Heart left ventricle (tissue), 16 donors: ENCODE measurements at regions not wholly inside any gene's neighbourhood (a gene's known extent, or its start where the extent isn't known, plus 50 kb on each side); places are given as distances from the start of the nearest gene placed in this dataset.

Experiments
- ATAC-seq, 4 donors: fragments of 200-7000 bp; cut with Tn5 transposase; one replicate each; pipeline ENCODE4 v1.9.1; 2020 to 2022; ENCODE audit warnings: moderate library complexity in 4 of 4, mild to moderate bottlenecking in 3 of 4, moderate number of reproducible peaks in 1 of 4
- DNase-seq, 5 donors: peaks; one replicate each; pipeline ENCODE4 v3.0.0-alpha.2; 2020
- H3K27ac ChIP-seq, 12 donors: fragments of 200-600 bp; sonication (generic) in 4 of 12; one replicate each; pipeline versions ENCODE4 v1.5.0 to v1.8.0; 2016 to 2022; ENCODE audit warnings: mild to moderate bottlenecking in 2 of 12
- H3K27me3 ChIP-seq, 9 donors: fragments of 200-600 bp; sonication (generic) in 2 of 9; one replicate each; pipeline versions ENCODE4 v1.5.1 to v1.8.0; 2016 to 2022; ENCODE audit warnings: mild to moderate bottlenecking in 3 of 9
- H3K36me3 ChIP-seq, 9 donors: fragments of 200-600 bp; sonication (generic) in 2 of 9; one replicate each; pipeline versions ENCODE4 v1.5.0 to v1.8.0; 2018 to 2022; ENCODE audit warnings: mild to moderate bottlenecking in 2 of 9
- H3K4me1 ChIP-seq, 12 donors: fragments of 200-600 bp; sonication (generic) in 4 of 12; one replicate each; pipeline versions ENCODE4 v1.5.0 to v1.8.0; 2016 to 2022; ENCODE audit warnings: mild to moderate bottlenecking in 3 of 12
- H3K4me3 ChIP-seq, 12 donors: fragments of 200-600 bp; sonication (generic) in 4 of 12; one replicate each; pipeline versions ENCODE4 v1.5.0 to v1.8.0; 2017 to 2022; ENCODE audit warnings: mild to moderate bottlenecking in 9 of 12, moderate library complexity in 4 of 12
- H3K9me3 ChIP-seq, 12 donors: fragments of 200-600 bp; sonication (generic) in 4 of 12; one replicate each; pipeline versions ENCODE4 v1.5.0 to v1.8.0; 2016 to 2022; ENCODE audit warnings: mild to moderate bottlenecking in 1 of 12
- POLR2A ChIP-seq, 2 donors: fragments of 450-650 bp; IDR thresholded peaks; one replicate each; pipeline ENCODE4 v1.6.1; 2017; ENCODE audit warnings: antibody characterized with exemption in 2 of 2, mild to moderate bottlenecking in 2 of 2, moderate library complexity in 2 of 2
- WGBS, 4 donors: extraction: QIAGEN DNeasy Blood & Tissue Kit in 2 of 4; methylation state at CpG; one replicate each; pipeline versions ENCODE4 v1.1.5 to v1.1.7; 2013 to 2018; 5-methylcytosine and 5-hydroxymethylcytosine counted together
- intact Hi-C, 10 donors: fragments of 100-400 bp; cut with DNase I; formaldehyde crosslinking; loops; one replicate each; pipeline versions ENCODE4 v1.11.1 to v1.14.2; 2022
- TF ChIP-seq, protein P1 (sequence below), 12 donors: fragments of 200-600 bp; sonication (generic) in 4 of 12; IDR thresholded peaks; one replicate each; pipeline versions ENCODE4 v1.5.0 to v1.8.0; 2018 to 2022; ENCODE audit warnings: antibody characterized with exemption in 12 of 12, mild to moderate bottlenecking in 5 of 12
- donor health status: ischemic (EF 13 %, LVEDD 7.1; RV severe dilation, severe dysfunction).
- donor health status: healthy with polysubstance abuse.
- donor health status: DM: no; HTN: yes; CAD: no.
- donor health status: DM: no; HTN: no; CAD: no.
- donor health status: ischemic (EF 25% LVEDD 6.9; RV normal size, moderate dysfunction).
- donor health status: ischemic (EF 25% LVEDD 5.7; RV mildly dilated, moderate dysfunction).
- donor health status: healthy.
- donor health status: DM: yes; HTN: yes; CAD: no.
- donor health status: ischemic (EF 35%, LVEDD 5.7; RV mildly dilated, moderate dysfunction).
- donor health status: nonischemic (EF 11% LVEDD 7.7; RV severe dilation, severe dysfunction).
- donor health status: DM: yes; HTN: yes; CAD: no.
- donor health status: PGD.
- donor health status: ischemic (EF 29% LVEDD 5.4; RV normal size, mild dysfunction).
- donor health status: nonischemic (EF 23%, LVEDD 6.1; RV moderate dilation, normal function).

- H3K36me3 ChIP-seq = no peaks in the 10 kb centered on the region
- intact Hi-C loops = no loop called here
- 61 to 64% (median 62%) methylated on average over 8 of the region's 8 CpGs for WGBS, 4 donors
- H3K27me3 ChIP-seq = no peaks in the 10 kb centered on the region
- ATAC-seq (no peak), DNase-seq (no peak)
- H3K27ac ChIP-seq = no peak overlapping the region
- no peak overlapping the region for H3K4me3 ChIP-seq
- no peaks in the 10 kb centered on the region for H3K4me1 ChIP-seq
- H3K9me3 ChIP-seq = no peaks in the 10 kb centered on the region
- no peak for TF ChIP-seq POLR2A (IDR thresholded peaks at IDR 0.05)
- TF ChIP-seq, protein P1, sequence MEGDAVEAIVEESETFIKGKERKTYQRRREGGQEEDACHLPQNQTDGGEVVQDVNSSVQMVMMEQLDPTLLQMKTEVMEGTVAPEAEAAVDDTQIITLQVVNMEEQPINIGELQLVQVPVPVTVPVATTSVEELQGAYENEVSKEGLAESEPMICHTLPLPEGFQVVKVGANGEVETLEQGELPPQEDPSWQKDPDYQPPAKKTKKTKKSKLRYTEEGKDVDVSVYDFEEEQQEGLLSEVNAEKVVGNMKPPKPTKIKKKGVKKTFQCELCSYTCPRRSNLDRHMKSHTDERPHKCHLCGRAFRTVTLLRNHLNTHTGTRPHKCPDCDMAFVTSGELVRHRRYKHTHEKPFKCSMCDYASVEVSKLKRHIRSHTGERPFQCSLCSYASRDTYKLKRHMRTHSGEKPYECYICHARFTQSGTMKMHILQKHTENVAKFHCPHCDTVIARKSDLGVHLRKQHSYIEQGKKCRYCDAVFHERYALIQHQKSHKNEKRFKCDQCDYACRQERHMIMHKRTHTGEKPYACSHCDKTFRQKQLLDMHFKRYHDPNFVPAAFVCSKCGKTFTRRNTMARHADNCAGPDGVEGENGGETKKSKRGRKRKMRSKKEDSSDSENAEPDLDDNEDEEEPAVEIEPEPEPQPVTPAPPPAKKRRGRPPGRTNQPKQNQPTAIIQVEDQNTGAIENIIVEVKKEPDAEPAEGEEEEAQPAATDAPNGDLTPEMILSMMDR (IDR thresholded peaks at IDR 0.05) = no peak
Observed at GRCh38 chr6:144895313-144896278, 610.5 kb downstream of the UTRN start.

DNA sequence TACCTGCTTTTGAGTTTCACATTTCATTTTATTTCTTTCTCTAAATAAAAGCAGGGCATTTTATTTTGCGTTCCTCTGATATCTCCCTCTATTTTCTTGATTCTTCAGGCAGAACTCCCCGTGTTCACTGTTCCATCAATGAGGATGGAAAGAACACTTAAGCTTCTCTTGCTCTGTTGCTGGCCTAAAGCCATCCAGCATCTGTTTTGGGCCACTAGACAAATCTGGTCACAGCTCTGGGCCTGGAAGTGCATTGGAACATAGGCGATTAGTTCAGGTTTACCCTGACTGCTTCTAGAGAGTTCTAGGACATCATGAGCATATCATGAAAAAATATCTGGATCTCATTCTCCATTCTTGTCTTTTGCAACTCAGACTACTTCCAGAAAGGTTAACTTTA is 611.2 kb downstream of the UTRN start:
- intact Hi-C loops = no loop called here
- WGBS, 4 donors = 64 to 71% (median 69%) methylated on average over 3 of the region's 3 CpGs
- ATAC-seq = no peak

GRCh38 chr6:144896871-144897270 is 611.7 kb downstream of the UTRN start:
- Histone ChIP-seq H3K9me3 (peaks cover 0 to 7% (median under 1%) of the 10 kb centered on the region in 12 donors), H3K27ac (no peak overlapping the region), H3K4me3 (no peak overlapping the region), H3K27me3 (no peaks in the 10 kb centered on the region), H3K36me3 (no peaks in the 10 kb centered on the region), H3K4me1 (no peaks in the 10 kb centered on the region)
- TF ChIP-seq, protein P1 (IDR thresholded peaks at IDR 0.05) = no peak
- no peak for TF ChIP-seq POLR2A (IDR thresholded peaks at IDR 0.05)
- DNase-seq (no peak), ATAC-seq (no peak)
- intact Hi-C loops = no loop called here

More for the DNA sequence above, 611.2 kb downstream of the UTRN start:
- TF ChIP-seq, protein P1 (IDR thresholded peaks at IDR 0.05) = no peak
- TF ChIP-seq POLR2A (IDR thresholded peaks at IDR 0.05) = no peak
- Histone ChIP-seq H3K9me3 (peaks cover 0 to 2% (median 0%) of the 10 kb centered on the region in 12 donors), H3K4me1 (no peaks in the 10 kb centered on the region), H3K4me3 (no peak overlapping the region), H3K27me3 (no peaks in the 10 kb centered on the region), H3K36me3 (no peaks in the 10 kb centered on the region), H3K27ac (no peak overlapping the region)
- DNase-seq = no peak

DNA sequence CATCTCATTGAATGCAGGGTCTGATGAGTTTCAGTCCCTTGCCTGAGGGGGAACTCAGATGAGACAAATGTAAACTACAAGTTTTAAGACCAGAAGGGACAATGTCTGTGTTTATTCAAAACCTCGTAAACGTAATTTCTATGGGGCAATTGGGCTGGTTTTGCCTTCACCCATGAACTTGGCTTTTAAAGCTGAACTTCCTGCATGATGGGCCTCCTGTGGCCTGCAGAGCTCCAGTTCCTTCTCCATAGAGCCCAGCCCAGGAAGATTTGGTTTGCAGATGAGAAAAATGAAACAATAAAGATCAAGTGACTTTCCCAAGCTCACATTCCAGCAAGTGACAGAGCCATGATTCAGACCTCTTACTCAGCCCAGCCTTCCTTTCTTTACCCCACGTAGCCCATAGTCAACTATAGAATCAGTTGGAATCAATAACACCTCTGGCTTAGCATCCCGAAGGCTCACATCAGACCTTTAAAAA is 612.3 kb downstream of the UTRN start:
- TF ChIP-seq POLR2A (IDR thresholded peaks at IDR 0.05) = no peak
- TF ChIP-seq, protein P1 (IDR thresholded peaks at IDR 0.05) = no peak
- DNase-seq (no peak), ATAC-seq (no peak)
- Histone ChIP-seq H3K4me1 (no peaks in the 10 kb centered on the region), H3K27ac (no peak overlapping the region), H3K9me3 (peaks cover 0 to 13% (median 1%) of the 10 kb centered on the region in 12 donors), H3K36me3 (no peaks in the 10 kb centered on the region), H3K4me3 (no peak overlapping the region), H3K27me3 (no peaks in the 10 kb centered on the region)
- WGBS, 4 donors = 85 to 92% (median 88%) methylated on average over 4 of the region's 4 CpGs
- intact Hi-C loops = no loop called here
